HCT116 (cell line): ENCODE measurements at regions not wholly inside any gene's neighbourhood (a gene's known extent, or its start where the extent isn't known, plus 50 kb on each side); places are given as distances from the start of the nearest gene placed in this dataset.

Experiments
- CBX3 ChIP-seq: IDR thresholded peaks from 2 replicates; pipeline ENCODE4 v1.6.1; 2012; ENCODE audit warnings: low read depth
- EZH2 ChIP-seq: fragments of 200-600 bp; sonication (generic); IDR thresholded peaks from 2 replicates; pipeline ENCODE4 v1.6.1; 2017; ENCODE audit warnings: antibody characterized with exemption, mixed run types
- EZH2phosphoT487 ChIP-seq: fragments of 200-600 bp; IDR thresholded peaks from 2 replicates; pipeline ENCODE4 v1.6.1; 2018; ENCODE audit warnings: antibody characterized with exemption, borderline replicate concordance
- POLR2A ChIP-seq: IDR thresholded peaks from 2 replicates; pipeline ENCODE4 v1.7.0; 2011; ENCODE audit warnings: borderline replicate concordance; ENCODE audit not compliant: insufficient read depth, insufficient read length; ENCODE audit errors: extremely low read depth
- POLR2AphosphoS5 ChIP-seq: IDR thresholded peaks from 2 replicates; pipeline ENCODE4 v1.6.1; 2011; ENCODE audit warnings: mild to moderate bottlenecking, low read depth, low read length, moderate library complexity
- RAD21 ChIP-seq: IDR thresholded peaks from 2 replicates; pipeline ENCODE4 v1.6.1; 2012; ENCODE audit warnings: low read depth, mild to moderate bottlenecking
- SIN3A ChIP-seq: IDR thresholded peaks from 2 replicates; pipeline ENCODE4 v1.6.1; 2012; ENCODE audit warnings: low read depth
- TCF7L2 ChIP-seq: IDR thresholded peaks from 2 replicates; pipeline ENCODE4 v1.7.0; 2011; ENCODE audit warnings: borderline replicate concordance, inconsistent platforms; ENCODE audit not compliant: insufficient read depth, insufficient read length; ENCODE audit errors: extremely low read depth
- ZFX ChIP-seq: fragments of 450-650 bp; IDR thresholded peaks from 2 replicates; pipeline ENCODE4 v1.6.1; 2017
- TF ChIP-seq, protein P1 (sequence below), 3 experiments: fragments of 200-600 bp in 1 of 3; sonication (generic) in 1 of 3; IDR thresholded peaks in 2 of 3; conservative IDR thresholded peaks in 1 of 3; 2 replicates each; pipeline ENCODE4 v1.5.1; 2012 to 2017; ENCODE audit warnings: low read depth in 2 of 3, low read length in 2 of 3, antibody characterized with exemption in 1 of 3, borderline replicate concordance in 1 of 3, control low read depth in 1 of 3, mild to moderate bottlenecking in 1 of 3, mixed read lengths in 1 of 3, mixed run types in 1 of 3, moderate library complexity in 1 of 3; ENCODE audit not compliant: insufficient read depth in 1 of 3
- TF ChIP-seq, protein P2 (sequence below): IDR thresholded peaks from 2 replicates; pipeline ENCODE4 v1.6.1; 2012; ENCODE audit warnings: low read depth
- TF ChIP-seq, protein P3 (sequence below): IDR thresholded peaks from 2 replicates; pipeline ENCODE4 v1.6.1; 2012
- TF ChIP-seq, protein P4 (sequence below): IDR thresholded peaks from 2 replicates; pipeline ENCODE4 v1.6.1; 2012

- TF ChIP-seq TCF7L2 (no peak), RAD21 (no peak), ZFX (no peak), SIN3A (no peak), POLR2A (no peak), EZH2 (no peak), EZH2phosphoT487 (no peak), POLR2AphosphoS5 (no peak), CBX3 (no peak)
- TF ChIP-seq, protein P1, sequence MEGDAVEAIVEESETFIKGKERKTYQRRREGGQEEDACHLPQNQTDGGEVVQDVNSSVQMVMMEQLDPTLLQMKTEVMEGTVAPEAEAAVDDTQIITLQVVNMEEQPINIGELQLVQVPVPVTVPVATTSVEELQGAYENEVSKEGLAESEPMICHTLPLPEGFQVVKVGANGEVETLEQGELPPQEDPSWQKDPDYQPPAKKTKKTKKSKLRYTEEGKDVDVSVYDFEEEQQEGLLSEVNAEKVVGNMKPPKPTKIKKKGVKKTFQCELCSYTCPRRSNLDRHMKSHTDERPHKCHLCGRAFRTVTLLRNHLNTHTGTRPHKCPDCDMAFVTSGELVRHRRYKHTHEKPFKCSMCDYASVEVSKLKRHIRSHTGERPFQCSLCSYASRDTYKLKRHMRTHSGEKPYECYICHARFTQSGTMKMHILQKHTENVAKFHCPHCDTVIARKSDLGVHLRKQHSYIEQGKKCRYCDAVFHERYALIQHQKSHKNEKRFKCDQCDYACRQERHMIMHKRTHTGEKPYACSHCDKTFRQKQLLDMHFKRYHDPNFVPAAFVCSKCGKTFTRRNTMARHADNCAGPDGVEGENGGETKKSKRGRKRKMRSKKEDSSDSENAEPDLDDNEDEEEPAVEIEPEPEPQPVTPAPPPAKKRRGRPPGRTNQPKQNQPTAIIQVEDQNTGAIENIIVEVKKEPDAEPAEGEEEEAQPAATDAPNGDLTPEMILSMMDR (IDR thresholded peaks at IDR 0.05 in 2 of 3, conservative IDR thresholded peaks at IDR 0.05 in 1 of 3; ENCODE audit: borderline replicate concordance in 1 of 3, insufficient read depth in 1 of 3, low read depth in 2 of 3, low read length in 2 of 3), result no peak
- TF ChIP-seq, protein P2, sequence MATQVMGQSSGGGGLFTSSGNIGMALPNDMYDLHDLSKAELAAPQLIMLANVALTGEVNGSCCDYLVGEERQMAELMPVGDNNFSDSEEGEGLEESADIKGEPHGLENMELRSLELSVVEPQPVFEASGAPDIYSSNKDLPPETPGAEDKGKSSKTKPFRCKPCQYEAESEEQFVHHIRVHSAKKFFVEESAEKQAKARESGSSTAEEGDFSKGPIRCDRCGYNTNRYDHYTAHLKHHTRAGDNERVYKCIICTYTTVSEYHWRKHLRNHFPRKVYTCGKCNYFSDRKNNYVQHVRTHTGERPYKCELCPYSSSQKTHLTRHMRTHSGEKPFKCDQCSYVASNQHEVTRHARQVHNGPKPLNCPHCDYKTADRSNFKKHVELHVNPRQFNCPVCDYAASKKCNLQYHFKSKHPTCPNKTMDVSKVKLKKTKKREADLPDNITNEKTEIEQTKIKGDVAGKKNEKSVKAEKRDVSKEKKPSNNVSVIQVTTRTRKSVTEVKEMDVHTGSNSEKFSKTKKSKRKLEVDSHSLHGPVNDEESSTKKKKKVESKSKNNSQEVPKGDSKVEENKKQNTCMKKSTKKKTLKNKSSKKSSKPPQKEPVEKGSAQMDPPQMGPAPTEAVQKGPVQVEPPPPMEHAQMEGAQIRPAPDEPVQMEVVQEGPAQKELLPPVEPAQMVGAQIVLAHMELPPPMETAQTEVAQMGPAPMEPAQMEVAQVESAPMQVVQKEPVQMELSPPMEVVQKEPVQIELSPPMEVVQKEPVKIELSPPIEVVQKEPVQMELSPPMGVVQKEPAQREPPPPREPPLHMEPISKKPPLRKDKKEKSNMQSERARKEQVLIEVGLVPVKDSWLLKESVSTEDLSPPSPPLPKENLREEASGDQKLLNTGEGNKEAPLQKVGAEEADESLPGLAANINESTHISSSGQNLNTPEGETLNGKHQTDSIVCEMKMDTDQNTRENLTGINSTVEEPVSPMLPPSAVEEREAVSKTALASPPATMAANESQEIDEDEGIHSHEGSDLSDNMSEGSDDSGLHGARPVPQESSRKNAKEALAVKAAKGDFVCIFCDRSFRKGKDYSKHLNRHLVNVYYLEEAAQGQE, result no peak
- TF ChIP-seq, protein P3, sequence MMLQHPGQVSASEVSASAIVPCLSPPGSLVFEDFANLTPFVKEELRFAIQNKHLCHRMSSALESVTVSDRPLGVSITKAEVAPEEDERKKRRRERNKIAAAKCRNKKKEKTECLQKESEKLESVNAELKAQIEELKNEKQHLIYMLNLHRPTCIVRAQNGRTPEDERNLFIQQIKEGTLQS, result no peak
- TF ChIP-seq, protein P4, sequence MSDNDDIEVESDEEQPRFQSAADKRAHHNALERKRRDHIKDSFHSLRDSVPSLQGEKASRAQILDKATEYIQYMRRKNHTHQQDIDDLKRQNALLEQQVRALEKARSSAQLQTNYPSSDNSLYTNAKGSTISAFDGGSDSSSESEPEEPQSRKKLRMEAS, result no peak
Measured at GRCh38 chr12:85609778-85610177, 226.4 kb downstream of the RASSF9 start.
